ENCODE measurements at regions not wholly inside any gene's neighbourhood (a gene's known extent, or its start where the extent isn't known, plus 50 kb on each side); places are given as distances from the start of the nearest gene placed in this dataset.
"Not testable (repeated sequence)": the region's sequence is repeated elsewhere in the genome, so short reads cannot be mapped to it uniquely, and the experiment has no call there.

- no peak for DNase-seq
Measured at GRCh38 chr2:175872721-175873120, 129.3 kb downstream of the LNPK start.

DNA sequence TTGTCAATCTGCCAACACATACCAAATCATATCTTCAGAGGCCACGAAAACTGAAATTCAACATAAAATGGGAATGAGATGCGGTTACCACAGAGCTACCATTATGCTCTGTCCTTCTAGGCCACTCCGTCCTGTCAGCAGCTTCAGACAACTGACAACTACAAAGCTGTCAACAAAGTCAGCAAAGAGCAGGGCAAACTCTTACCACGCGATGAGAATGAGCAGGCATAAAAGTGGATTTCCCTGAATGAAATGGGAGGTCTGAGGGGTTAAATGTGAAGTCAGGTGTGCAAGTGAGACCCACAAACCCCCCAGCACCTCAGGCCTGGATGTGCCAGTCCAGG, 130.1 kb downstream of the LNPK start:
- no peak for DNase-seq

DNA sequence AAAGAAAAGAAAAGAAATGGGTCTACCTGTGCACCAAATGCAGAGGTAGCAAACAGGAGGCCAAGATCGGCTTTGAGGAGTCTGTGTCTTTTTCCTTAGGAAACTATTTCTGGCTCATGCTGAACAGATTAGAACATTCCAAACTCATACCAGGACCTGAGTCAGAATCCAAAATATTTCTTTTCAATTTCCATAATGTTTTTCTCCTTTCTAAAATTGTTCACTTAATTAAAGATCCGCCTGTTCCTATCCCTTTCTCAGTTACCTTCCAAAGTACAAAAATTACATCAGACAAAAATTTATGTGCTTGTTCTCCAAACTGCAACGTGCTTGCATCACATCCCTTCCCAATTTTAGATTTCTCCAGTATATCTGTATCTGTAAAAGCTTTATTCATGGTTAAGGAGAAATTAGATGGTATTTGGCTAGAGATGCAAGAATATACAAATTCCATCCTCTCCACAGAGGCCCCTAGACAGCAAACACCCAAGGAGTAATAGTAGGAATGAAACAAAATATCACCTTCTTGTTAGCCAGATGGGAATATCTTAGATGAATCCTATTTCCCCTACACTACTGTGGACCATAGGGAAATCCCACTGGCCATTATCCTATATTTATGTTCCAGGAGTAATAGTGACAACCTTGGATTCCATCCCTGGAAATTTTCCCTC, 130.6 kb downstream of the LNPK start:
- DNase-seq, result no peak

DNA sequence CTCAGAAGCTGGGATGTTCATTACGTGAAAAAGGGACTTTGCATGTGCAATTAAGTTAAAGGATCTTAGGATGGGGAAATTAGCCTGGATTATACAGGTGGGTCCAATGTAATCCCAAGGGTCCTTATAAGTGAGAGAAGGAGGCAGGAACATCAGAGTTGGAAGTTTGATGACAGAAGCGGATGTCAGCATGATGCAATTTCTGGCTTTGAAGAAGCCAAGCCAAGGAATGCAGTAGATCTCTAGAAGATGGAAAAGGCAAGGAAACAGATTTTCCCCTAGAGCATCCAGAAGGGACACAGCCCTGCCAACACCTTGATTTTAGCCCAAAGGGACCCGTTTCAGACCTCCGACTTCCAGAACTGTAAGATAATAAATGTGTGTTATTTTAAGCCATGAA, 136.4 kb downstream of the LNPK start:
- no peak for DNase-seq

GRCh38 chr2:175864137-175864850, 137.8 kb downstream of the LNPK start:
- no peak for DNase-seq

DNA sequence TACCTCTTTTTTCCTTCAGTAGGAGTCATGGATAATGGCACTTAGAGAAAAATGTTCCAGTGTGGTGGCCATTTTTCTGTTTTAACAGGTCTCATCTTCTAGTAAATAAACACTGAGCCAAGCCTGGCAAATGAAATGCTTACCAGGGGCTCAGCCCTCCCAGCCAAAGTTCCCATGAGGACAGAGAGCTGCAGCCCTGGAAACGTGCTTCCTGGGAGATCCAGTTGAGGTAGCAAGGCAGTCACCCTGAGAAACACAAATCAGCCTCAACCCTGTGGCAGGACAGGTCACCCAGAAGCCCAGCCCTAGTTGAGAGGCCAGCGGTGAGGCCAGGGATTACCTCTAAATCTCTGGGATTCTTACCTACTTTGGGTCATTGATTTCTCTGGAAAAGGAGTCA, 140.1 kb downstream of the LNPK start:
- DNase-seq, result no peak

DNA sequence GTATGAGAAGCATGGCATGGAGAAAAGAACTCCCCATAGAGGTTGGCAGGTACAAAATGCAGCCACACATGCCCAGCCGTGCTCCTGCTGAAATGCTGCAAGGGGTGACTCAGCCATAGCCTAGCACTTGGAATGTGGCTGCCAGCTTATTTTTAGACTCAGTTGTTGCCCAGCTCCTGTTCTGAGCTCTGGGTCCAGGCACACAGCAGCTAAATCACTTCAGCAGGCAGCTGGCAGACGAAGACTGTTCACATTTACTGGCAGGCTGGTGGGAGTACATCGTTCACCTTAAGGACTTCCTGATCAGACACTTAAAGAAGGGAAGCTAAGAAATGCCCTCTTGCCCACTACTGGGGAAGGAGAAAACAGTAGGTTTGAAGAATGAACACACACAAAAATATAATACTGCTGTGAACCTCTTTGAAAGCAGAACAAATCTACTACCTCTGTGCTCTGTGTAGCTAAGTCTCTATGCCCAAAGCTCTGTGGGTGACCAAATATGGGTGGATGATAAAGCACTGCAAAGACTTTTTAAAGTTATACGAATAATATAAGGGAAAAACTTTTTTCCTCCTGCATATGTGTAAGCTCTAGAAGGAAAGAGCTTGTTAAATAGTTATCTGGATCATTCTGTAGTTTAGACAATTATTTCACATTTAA, 146.1 kb downstream of the LNPK start:
- no peak for DNase-seq

- no peak for DNase-seq
Measured at GRCh38 chr2:175855236-175855635, 146.8 kb downstream of the LNPK start.

- DNase-seq, result no peak
Measured at GRCh38 chr2:175854665-175855064, 147.4 kb downstream of the LNPK start.

DNA sequence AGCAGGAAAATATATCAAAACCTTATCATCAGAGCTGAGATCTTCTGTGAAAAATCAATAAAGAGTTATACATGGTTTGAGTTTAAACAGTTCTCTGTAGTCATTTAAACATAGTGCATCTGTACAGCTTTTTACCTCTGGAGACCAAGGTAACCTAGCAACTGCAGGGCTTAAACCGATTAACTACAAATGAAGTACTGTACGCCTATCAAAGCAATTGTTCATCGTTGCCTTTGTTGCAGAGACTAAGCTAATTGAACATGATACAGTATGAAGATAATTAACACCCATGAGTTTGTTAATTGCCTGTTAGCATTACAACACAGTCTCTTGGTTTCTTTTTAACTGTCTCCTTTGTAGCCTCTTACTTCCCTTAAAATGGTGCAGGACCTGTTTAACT, 147.9 kb downstream of the LNPK start:
- no peak for DNase-seq

- DNase-seq, result no peak
Measured at GRCh38 chr2:175853616-175853890, 148.5 kb downstream of the LNPK start.

DNA sequence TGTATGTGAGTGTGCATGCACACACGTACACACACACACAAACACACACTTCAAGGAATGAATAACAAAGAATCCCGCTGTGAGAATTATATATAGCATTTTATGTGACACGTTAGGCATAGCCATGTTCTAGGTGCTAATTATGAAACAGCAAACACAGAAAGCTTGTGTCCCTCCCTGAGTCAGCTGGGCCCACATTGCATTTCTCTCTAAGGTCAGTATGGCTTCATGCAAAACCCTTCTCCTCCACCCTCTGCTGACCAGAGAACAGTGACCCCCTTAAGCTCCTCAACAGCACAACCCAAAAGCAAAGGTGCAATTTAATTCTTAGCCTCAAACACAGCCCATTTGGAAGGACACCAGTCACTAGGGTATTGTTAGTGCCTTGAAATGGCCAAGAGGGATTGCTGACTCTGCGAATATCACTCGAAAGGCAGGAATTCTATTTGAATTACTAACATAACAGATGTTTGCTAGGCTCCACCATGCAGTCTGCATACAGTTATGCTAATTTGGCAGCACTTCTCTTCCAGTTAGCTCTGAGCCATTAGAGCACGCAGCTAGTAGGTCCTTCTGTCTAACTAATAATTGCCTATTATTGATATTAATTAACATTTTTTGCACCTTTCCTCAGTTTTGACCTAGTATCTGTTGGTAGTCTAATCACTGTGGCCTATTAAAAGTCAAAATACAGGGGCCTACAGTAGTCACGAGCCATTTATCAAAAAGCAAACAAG, 149.0 kb downstream of the LNPK start:
- no peak for DNase-seq

- DNase-seq, result no peak
Measured at GRCh38 chr2:175847128-175847527, 154.9 kb downstream of the LNPK start.

GRCh38 chr2:175844169-175844568, 157.9 kb downstream of the LNPK start:
- no peak for DNase-seq

DNA sequence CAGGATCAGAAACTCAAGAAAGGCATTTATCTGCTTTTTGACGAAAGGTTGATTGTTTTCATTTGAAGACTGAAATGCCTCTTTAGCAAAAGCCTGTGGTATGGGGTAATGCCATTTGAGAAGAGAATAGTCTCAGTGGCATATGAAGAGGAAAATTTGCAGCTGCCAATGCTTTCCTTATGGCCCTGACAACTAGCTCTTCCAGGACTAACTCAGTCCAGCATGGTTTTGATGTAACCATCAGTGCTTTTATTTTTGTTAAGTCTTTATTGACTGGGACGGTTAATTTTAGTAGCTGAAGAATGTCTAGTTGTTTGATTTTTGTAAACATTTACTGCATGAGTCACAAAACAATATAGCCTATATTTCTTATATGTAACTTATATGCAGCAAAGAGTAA, 158.4 kb downstream of the LNPK start:
- no peak for DNase-seq

GRCh38 chr2:175842996-175843395, 159.1 kb downstream of the LNPK start:
- no peak for DNase-seq

DNA sequence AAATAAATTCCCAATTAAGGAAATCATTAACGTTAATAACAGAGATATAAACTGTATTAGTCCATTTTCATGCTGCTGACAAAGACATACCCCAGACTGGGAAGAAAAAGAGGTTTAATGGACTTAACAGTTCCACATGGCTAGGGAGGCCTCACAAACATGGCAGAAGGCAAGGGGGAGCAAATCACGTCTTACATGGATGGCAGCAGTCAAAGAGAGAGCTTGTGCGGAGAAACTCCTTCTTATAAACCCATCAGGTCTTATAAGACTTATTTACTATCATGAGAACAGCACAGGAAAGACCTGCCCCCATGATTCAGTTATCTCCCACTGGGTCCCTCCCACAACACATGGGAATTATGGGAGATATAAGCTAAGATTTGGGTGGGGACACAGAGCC, 161.3 kb downstream of the LNPK start:
- not testable (repeated sequence) for DNase-seq

- DNase-seq, result no peak
Measured at GRCh38 chr2:175840256-175840655, 161.8 kb downstream of the LNPK start.

DNA sequence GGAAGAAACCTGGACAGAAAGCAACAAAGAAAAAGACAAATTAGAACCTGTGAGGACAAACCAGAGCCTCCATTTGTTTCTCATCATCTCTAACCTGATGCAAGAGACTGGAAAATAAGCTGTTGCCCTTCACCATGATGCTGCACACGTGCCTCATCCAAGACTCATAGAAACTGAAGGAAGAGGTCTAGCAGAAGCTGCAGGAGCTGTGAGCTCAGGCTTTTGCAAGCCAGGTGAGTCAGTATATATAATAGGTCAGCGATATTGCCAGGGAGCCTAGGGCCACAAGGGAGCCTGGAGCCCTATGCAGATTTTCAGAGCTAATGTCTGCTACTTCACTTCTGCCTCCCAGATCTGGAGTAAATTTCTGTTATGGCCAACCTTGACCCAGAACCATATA, 163.1 kb downstream of the LNPK start:
- no peak for DNase-seq

DNA sequence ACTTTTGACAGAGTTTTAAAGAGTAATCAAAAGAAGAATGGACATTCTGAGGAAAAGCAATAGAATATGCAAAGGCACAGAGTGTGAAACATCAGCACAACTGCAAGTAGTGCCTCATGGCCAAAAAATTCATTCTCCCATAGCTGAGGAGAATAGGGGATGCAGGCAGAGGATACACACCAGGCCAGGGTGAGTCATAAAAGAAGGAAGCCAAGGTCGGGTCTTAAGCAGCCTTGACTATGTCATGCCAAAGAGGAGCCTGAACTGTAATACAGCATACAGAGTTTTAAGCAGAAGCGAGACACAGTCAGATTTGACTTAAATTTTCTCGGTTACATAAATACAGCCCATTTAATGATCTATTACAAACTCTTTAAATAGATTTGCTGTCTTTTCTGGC, 165.0 kb downstream of the LNPK start:
- no peak for DNase-seq

DNA sequence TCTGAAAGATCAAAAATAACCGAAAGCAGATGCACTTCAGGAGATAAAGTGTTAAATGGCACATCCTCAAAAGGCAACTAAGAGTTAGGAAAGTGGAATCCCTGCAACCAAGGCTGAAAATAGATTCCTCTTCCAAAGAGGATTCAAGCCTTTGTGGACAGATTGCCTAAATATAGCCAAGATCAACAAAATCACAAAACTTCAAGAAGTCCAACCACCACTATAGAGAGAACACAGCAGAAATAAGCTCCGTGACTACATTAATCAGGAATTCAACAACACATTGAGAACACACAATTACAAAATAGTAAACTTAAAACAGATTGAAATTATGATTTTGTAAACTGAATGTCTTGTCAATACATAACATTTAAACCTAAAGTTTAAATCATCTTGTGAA, 165.7 kb downstream of the LNPK start:
- DNase-seq, result no peak

DNA sequence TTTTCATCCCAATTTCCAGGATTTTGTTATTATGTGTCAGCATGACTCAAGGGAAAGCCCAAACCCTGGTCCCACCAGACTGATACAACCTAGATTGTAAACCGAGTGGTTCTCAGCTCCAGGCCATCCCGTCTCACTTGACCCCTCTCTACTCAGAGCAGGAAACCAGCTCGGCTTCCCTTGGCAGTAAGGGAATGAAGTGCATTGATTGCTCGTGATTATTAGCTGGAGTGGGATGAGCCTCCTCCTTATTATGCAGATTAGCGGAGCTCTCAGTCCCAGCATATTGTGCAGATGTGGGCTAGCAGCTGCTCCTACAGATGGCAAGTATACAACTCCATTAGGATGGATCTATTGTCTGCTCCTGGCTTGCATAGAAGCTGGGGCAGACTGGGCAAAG, 167.6 kb downstream of the LNPK start:
- no peak for DNase-seq

- DNase-seq, result no peak
Measured at GRCh38 chr2:175832866-175833265, 169.2 kb downstream of the LNPK start.

DNA sequence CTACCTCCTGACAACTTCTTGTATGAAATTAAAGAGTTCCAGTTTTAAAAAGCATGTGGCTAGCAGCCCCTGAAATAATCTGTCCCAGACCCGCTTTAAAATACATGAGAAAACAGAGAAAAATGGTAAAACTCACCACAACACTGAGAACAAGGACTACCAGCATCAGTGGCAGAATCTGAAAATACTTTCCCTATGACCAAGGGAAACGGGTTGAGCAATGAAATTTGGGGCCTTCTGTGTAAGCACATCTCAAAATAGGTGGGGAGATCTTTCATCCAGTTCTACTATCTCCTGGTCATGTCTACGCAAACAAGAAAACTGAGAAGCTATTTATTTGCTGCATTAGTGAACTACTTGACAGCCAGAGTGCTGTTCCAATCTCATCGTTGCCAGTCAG, 172.3 kb downstream of the LNPK start:
- DNase-seq, result no peak
